ENCODE measurements at regions not wholly inside any gene's neighbourhood (a gene's known extent, or its start where the extent isn't known, plus 50 kb on each side); places are given as distances from the start of the nearest gene placed in this dataset.

- TF ChIP-seq CTCF (IDR thresholded peaks at IDR 0.05) (no peak), POLR2A (IDR thresholded peaks at IDR 0.05) (no peak)
These were observed 120.2 kb downstream of the ACAA2 start for GRCh38 chr18:49692906-49693716.

Data from ovary (tissue), 3 donors.